ENCODE measurements at regions not wholly inside any gene's neighbourhood (a gene's known extent, or its start where the extent isn't known, plus 50 kb on each side); places are given as distances from the start of the nearest gene placed in this dataset.

DNA sequence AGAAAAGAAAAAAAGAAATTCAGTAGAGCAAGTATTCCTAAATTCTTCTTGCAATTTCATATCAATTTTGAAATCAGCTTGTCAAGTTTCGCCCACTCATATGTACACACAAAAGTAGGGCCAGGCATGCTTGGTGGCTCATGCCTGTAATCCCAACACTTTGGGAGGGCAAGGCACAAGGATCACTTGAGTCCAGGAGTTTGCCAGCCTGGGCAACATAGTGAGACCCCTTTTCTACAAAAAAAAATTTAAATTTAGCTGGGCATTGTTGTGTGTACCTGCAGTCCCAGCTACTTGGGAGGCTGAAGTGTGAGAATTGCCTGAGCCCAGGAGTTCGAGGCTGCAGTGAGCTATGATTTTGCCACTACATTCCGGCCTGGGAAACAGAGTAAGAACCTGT is 65.4 kb downstream of the MRPL32 start:
- H3K56ac ChIP-seq (ENCODE audit: insufficient read length, low read depth, low read length): no peak overlapping the region
- Mint-ChIP-seq H3K4me3 (no peak overlapping the region), H3K9me3 (no peaks in the 10 kb centered on the region), H3K27ac (no peak overlapping the region), H3K36me3 (ENCODE audit: insufficient read depth in 1 of 3, low read depth in 3 of 3) (no peaks in the 10 kb centered on the region), H3K4me1 (peaks cover 6 to 11% of the 10 kb centered on the region in 2 experiments), H3K27me3 (ENCODE audit: low read depth) (no peaks in the 10 kb centered on the region)
- no peak overlapping the region for H3K9ac ChIP-seq (ENCODE audit: extremely low read depth, insufficient read length, low read length)
- no peak overlapping the region for H3K18ac ChIP-seq (ENCODE audit: insufficient read length, low read depth, low read length)
- H3K23ac ChIP-seq (ENCODE audit: insufficient read length, low read depth, low read length): no peak overlapping the region
- TF ChIP-seq, protein P1, sequence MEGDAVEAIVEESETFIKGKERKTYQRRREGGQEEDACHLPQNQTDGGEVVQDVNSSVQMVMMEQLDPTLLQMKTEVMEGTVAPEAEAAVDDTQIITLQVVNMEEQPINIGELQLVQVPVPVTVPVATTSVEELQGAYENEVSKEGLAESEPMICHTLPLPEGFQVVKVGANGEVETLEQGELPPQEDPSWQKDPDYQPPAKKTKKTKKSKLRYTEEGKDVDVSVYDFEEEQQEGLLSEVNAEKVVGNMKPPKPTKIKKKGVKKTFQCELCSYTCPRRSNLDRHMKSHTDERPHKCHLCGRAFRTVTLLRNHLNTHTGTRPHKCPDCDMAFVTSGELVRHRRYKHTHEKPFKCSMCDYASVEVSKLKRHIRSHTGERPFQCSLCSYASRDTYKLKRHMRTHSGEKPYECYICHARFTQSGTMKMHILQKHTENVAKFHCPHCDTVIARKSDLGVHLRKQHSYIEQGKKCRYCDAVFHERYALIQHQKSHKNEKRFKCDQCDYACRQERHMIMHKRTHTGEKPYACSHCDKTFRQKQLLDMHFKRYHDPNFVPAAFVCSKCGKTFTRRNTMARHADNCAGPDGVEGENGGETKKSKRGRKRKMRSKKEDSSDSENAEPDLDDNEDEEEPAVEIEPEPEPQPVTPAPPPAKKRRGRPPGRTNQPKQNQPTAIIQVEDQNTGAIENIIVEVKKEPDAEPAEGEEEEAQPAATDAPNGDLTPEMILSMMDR (conservative IDR thresholded peaks at IDR 0.05): no peak
- H2BK5ac ChIP-seq (ENCODE audit: insufficient read length, low read length): no peak overlapping the region
- H2BK12ac ChIP-seq (ENCODE audit: insufficient read length, low read depth, low read length): no peak overlapping the region
- WGBS (ENCODE audit: extremely low coverage, insufficient read length, low lambda C conversion rate): no CpG with 5 or more reads among the region's 3 CpGs
- no peak overlapping the region for H2BK20ac ChIP-seq (ENCODE audit: low read depth, low read length, poor library complexity, severe bottlenecking)
- no peak for DNase-seq
- no peaks in the 10 kb centered on the region for H3K23me2 ChIP-seq (ENCODE audit: insufficient read length, low read depth, low read length, poor library complexity, severe bottlenecking)
- H2AK5ac ChIP-seq (ENCODE audit: insufficient read length, low read length): no peak overlapping the region
- no peak overlapping the region for H3K14ac ChIP-seq (ENCODE audit: insufficient read depth, low read length)
- no peaks in the 10 kb centered on the region for H3K27me3 ChIP-seq (ENCODE audit: insufficient read depth, low read length)
- H4K5ac ChIP-seq (ENCODE audit: insufficient read length, low read depth, low read length): no peak overlapping the region
- no peaks in the 10 kb centered on the region for H3K4me1 ChIP-seq (ENCODE audit: insufficient read depth, low read length)
- no peaks in the 10 kb centered on the region for H4K20me1 ChIP-seq (ENCODE audit: control insufficient read depth, insufficient read depth, insufficient read length)
- no peak overlapping the region for H3K4ac ChIP-seq (ENCODE audit: low read depth, low read length)
- no peak overlapping the region for H4K8ac ChIP-seq (replicated peaks; ENCODE audit: insufficient read length, low read depth, low read length)
- no peak overlapping the region for H3T11ph ChIP-seq (ENCODE audit: low read length)
- H3K4me2 ChIP-seq (ENCODE audit: insufficient read depth, insufficient read length, low read length): no peak overlapping the region
- no peaks in the 10 kb centered on the region for H3K9me3 ChIP-seq (ENCODE audit: control insufficient read depth, low read depth, low read length)
- H2BK15ac ChIP-seq (ENCODE audit: low read depth, low read length): no peak overlapping the region
- H3K79me1 ChIP-seq (ENCODE audit: insufficient read depth, low read depth, low read length, poor library complexity, severe bottlenecking): no peaks in the 10 kb centered on the region
- H4K91ac ChIP-seq (ENCODE audit: insufficient read length, low read depth, low read length): no peak overlapping the region
- no peak overlapping the region for H2BK120ac ChIP-seq (ENCODE audit: low read depth, low read length, poor library complexity, severe bottlenecking)
- no peak overlapping the region for H3K27ac ChIP-seq (ENCODE audit: insufficient read length, low read depth, low read length)
- no peaks in the 10 kb centered on the region for H3K79me2 ChIP-seq (ENCODE audit: insufficient read depth, low read length)
- no peak overlapping the region for H2AFZ ChIP-seq (ENCODE audit: low read length)

All from H9 (cell line).